K562 (cell line): ENCODE measurements at regions not wholly inside any gene's neighbourhood (a gene's known extent, or its start where the extent isn't known, plus 50 kb on each side); places are given as distances from the start of the nearest gene placed in this dataset.

Experiments
- ATAC-seq: fragments of 200-7000 bp; cut with Tn5 transposase; 3 replicates; pipeline ENCODE4 v1.9.1; 2020; ENCODE audit warnings: moderate library complexity
- BruUV-seq: library from RNA; stranded (reverse); fragments of 400-500 nt; replicated peaks from 2 replicates; lab custom pipeline; 2021; lab: Mats Ljungman, UMichigan
- CTCF ChIA-PET: fragments of 300-600 bp; formaldehyde crosslinking; extraction: SDS; loops from one replicate; lab custom pipeline; 2021; ENCODE audit warnings: low intra/inter-chr PET ratio; lab: Yijun Ruan, JAX
- POLR2A ChIA-PET: fragments of 300-600, 350-650 bp; sonication (Branson Sonifier 250); formaldehyde crosslinking; extraction: SDS; loops from one replicate; lab custom pipeline; 2021; ENCODE audit warnings: antibody characterized with exemption, inconsistent platforms; lab: Yijun Ruan, JAX
- DNase-seq, 4 experiments: peaks; one replicate each; pipeline versions ENCODE4 v3.0.0 to v3.0.0-alpha.2; 2011 to 2018; ENCODE audit warnings: low spot score in 3 of 4, mixed read lengths in 3 of 4; ENCODE audit errors: extremely low read depth in 1 of 4
- FAIRE-seq: peaks from 2 replicates; lab custom pipeline; 2011; peaks lifted over from hg19 to GRCh38; lab: Jason Lieb, UNC
- H2AFZ ChIP-seq: 2 replicates; pipeline ENCODE4 v1.6.0; 2011; ENCODE audit warnings: low read depth, low read length, control low read depth, inconsistent platforms
- H3K27ac ChIP-seq: fragments of 200-600 bp; 3 replicates; pipeline ENCODE4 v1.8.0; 2011; ENCODE audit warnings: low read depth, mild to moderate bottlenecking, control low read depth, inconsistent platforms, low read length, moderate library complexity, mixed read lengths; ENCODE audit errors: extremely low read depth
- H3K27me3 ChIP-seq, 2 experiments: fragments of 300-600 bp in 1 of 2; 2 replicates in 1 of 2; 3 replicates in 1 of 2; pipeline versions ENCODE4 v1.6.0 to v1.8.0; 2011; ENCODE audit warnings: inconsistent platforms in 2 of 2, low read length in 2 of 2, mild to moderate bottlenecking in 1 of 2, mixed read lengths in 1 of 2, moderate library complexity in 1 of 2; ENCODE audit not compliant: control insufficient read depth in 2 of 2, insufficient read depth in 2 of 2
- H3K36me3 ChIP-seq: fragments of 300-600 bp; 3 replicates; pipeline ENCODE4 v1.8.0; 2011; ENCODE audit warnings: mild to moderate bottlenecking, low read length, inconsistent platforms; ENCODE audit not compliant: control insufficient read depth, insufficient read depth
- H3K4me1 ChIP-seq, 2 experiments: fragments of 200-600 bp in 1 of 2; replicated peaks in 1 of 2; 2 replicates in 1 of 2; 3 replicates in 1 of 2; pipeline versions ENCODE4 v1.5.1 to v1.8.0; 2011; ENCODE audit warnings: inconsistent platforms in 2 of 2, low read length in 2 of 2, mild to moderate bottlenecking in 1 of 2, mixed read lengths in 1 of 2, moderate library complexity in 1 of 2; ENCODE audit not compliant: control insufficient read depth in 2 of 2, insufficient read depth in 2 of 2
- H3K4me2 ChIP-seq: 2 replicates; pipeline ENCODE4 v1.6.1; 2011; ENCODE audit warnings: low read length, control low read depth, inconsistent platforms, mixed read lengths; ENCODE audit not compliant: insufficient read depth
- H3K4me3 ChIP-seq: fragments of 200-600 bp; sonication (generic), shearing (Covaris generic); 2 replicates; pipeline ENCODE4 v1.5.1; 2016; ENCODE audit warnings: control low read depth, inconsistent platforms
- H3K79me2 ChIP-seq: fragments of 200-600 bp; 3 replicates; pipeline ENCODE4 v1.8.0; 2011; ENCODE audit warnings: low read length, inconsistent platforms; ENCODE audit not compliant: control insufficient read depth, insufficient read depth
- H3K9ac ChIP-seq, 2 experiments: 2 replicates each; pipeline versions ENCODE4 v1.6.0 to v1.6.1; 2011; ENCODE audit warnings: low read depth in 2 of 2, low read length in 2 of 2, control low read depth in 1 of 2, inconsistent platforms in 1 of 2, mild to moderate bottlenecking in 1 of 2, mixed read lengths in 1 of 2; ENCODE audit not compliant: insufficient read depth in 1 of 2
- H3K9me1 ChIP-seq: one replicate; pipeline ENCODE4 v1.6.0; 2011; ENCODE audit warnings: inconsistent platforms, mild to moderate bottlenecking, low read length, moderate library complexity; ENCODE audit not compliant: control insufficient read depth, insufficient read depth
- H3K9me3 ChIP-seq: replicated peaks from 2 replicates; pipeline ENCODE4 v1.5.1; 2011; ENCODE audit warnings: low read depth, low read length, inconsistent platforms; ENCODE audit not compliant: control insufficient read depth, insufficient read depth
- H4K20me1 ChIP-seq: replicated peaks from 2 replicates; pipeline ENCODE4 v1.6.1; 2011; ENCODE audit warnings: low read length, inconsistent platforms, mixed read lengths; ENCODE audit not compliant: control insufficient read depth, insufficient read depth
- C11orf30 ChIP-seq: fragments of 450-650 bp; IDR thresholded peaks from 2 replicates; pipeline ENCODE4 v1.6.1; 2016; ENCODE audit warnings: low read depth, mild to moderate bottlenecking
- COPS2 ChIP-seq: fragments of 450-650 bp; conservative IDR thresholded peaks from 2 replicates; pipeline ENCODE4 v1.6.1; 2016; ENCODE audit warnings: mild to moderate bottlenecking, moderate library complexity
- DMBX1 ChIP-seq: fragments of 250-450 bp; sonication (Bioruptor Pico); IDR thresholded peaks from 2 replicates; pipeline ENCODE4 v1.8.0; 2022; ENCODE audit warnings: inconsistent platforms, mild to moderate bottlenecking, moderate library complexity, borderline replicate concordance
- FOXJ2 ChIP-seq: fragments of 200-800 bp; sonication (Bioruptor generic); IDR thresholded peaks from 2 replicates; pipeline ENCODE4 v1.6.1; 2016; ENCODE audit warnings: missing genetic modification characterization, missing compliant biosample characterization
- MAFF ChIP-seq: IDR thresholded peaks from 2 replicates; pipeline ENCODE4 v1.6.1; 2012; ENCODE audit warnings: low read length, improper control_type of control experiment
- MAFG ChIP-seq: fragments of 450-650 bp; conservative IDR thresholded peaks from 2 replicates; pipeline ENCODE4 v1.6.1; 2016; ENCODE audit warnings: missing genetic modification characterization, missing compliant biosample characterization
- MAFK ChIP-seq: IDR thresholded peaks from 2 replicates; pipeline ENCODE4 v1.6.1; 2011; ENCODE audit warnings: low read length, improper control_type of control experiment
- MBD2 ChIP-seq: sonication (generic); IDR thresholded peaks from 2 replicates; pipeline ENCODE4 v1.6.1; 2016; ENCODE audit warnings: low read depth, borderline replicate concordance
- MIER1 ChIP-seq: fragments of 450-650 bp; IDR thresholded peaks from 2 replicates; pipeline ENCODE4 v1.6.1; 2016; ENCODE audit warnings: antibody characterized with exemption, mild to moderate bottlenecking, low read depth
- OTX1 ChIP-seq: fragments of 450-650 bp; formaldehyde crosslinking; IDR thresholded peaks from 2 replicates; pipeline ENCODE4 v1.4.0; 2022; ENCODE audit warnings: mild to moderate bottlenecking
- RUNX1 ChIP-seq: sonication (generic); IDR thresholded peaks from 2 replicates; pipeline ENCODE4 v1.6.1; 2016; ENCODE audit warnings: antibody characterized with exemption, low read depth
- SRF ChIP-seq, 2 experiments: fragments of 250-450, 450-650 bp in 1 of 2; sonication (Bioruptor Pico) in 1 of 2; sonication (generic) in 1 of 2; formaldehyde crosslinking; IDR thresholded peaks; 2 replicates each; pipeline versions ENCODE4 v1.5.0 to v1.5.1; 2020 to 2022; ENCODE audit warnings: mild to moderate bottlenecking in 1 of 2, missing genetic modification reagents in 1 of 2
- TARDBP ChIP-seq: fragments of 450-650 bp; IDR thresholded peaks from 2 replicates; pipeline ENCODE4 v1.6.1; 2016
- ZNF316 ChIP-seq: fragments of 450-650 bp; IDR thresholded peaks from 2 replicates; pipeline ENCODE4 v1.6.1; 2016
- WGBS: fragments of 100-300 bp; shearing (Covaris generic); methylation state at CpG from one replicate; pipeline ENCODE4 v1.1.6; 2016; ENCODE audit warnings: low coverage, mixed read lengths; ENCODE audit not compliant: insufficient coverage; ENCODE audit errors: missing lambda C conversion rate; 5-methylcytosine and 5-hydroxymethylcytosine counted together
- in situ Hi-C: fragments of 300-500 bp; cut with MboI; formaldehyde crosslinking; loops from 4 replicates; pipeline ENCODE4 v1.15.0; 2018; ENCODE audit warnings: inconsistent platforms, mixed read lengths
- intact Hi-C: fragments of 100-400 bp; cut with micrococcal nuclease; formaldehyde crosslinking; loops from 2 replicates; pipeline ENCODE4 v1.14.2; 2022
- TF ChIP-seq, protein P1 (sequence below): fragments of 450-650 bp; formaldehyde crosslinking; IDR thresholded peaks from 2 replicates; pipeline ENCODE4 v1.4.0; 2020; ENCODE audit warnings: mild to moderate bottlenecking, moderate library complexity

DNA sequence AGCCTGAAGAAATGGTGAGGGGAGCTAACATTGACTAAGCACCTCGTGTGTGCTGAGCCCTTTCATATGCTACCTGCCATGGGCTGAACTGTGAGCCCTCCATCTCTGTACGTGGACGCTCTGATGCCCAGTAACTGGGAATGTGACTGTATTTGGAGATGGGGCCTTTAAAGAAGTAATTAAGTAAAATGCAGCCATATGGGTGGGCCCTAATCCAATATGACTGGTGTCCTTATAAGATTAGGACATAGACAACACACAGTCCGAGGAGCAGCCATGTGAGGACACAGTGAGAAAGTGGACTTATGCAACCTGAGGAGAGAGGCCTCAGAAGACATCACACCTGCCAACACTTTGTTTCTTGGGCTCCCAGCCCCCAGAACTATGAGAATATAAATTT lies 92.7 kb upstream of the ATP1B1 start:
- no TSS peak for BruUV-seq
- FAIRE-seq (no peak), DNase-seq (no peak), ATAC-seq (no peak)
- H3K79me2 ChIP-seq, result no peaks in the 10 kb centered on the region
- H4K20me1 ChIP-seq, result no peaks in the 10 kb centered on the region
- H3K4me2 ChIP-seq, result no peak overlapping the region
- in situ Hi-C loops, result no loop called here
- intact Hi-C loops, result no loop called here
- no peaks in the 10 kb centered on the region for H3K36me3 ChIP-seq
- CTCF ChIA-PET, result no interaction called here
- no peak overlapping the region for H3K4me3 ChIP-seq
- POLR2A ChIA-PET, result no interaction called here
- H3K9me3 ChIP-seq, result no peaks in the 10 kb centered on the region
- TF ChIP-seq TARDBP, result no peak
- TF ChIP-seq RUNX1, result no peak
- no peak for TF ChIP-seq MBD2
- TF ChIP-seq, protein P1, sequence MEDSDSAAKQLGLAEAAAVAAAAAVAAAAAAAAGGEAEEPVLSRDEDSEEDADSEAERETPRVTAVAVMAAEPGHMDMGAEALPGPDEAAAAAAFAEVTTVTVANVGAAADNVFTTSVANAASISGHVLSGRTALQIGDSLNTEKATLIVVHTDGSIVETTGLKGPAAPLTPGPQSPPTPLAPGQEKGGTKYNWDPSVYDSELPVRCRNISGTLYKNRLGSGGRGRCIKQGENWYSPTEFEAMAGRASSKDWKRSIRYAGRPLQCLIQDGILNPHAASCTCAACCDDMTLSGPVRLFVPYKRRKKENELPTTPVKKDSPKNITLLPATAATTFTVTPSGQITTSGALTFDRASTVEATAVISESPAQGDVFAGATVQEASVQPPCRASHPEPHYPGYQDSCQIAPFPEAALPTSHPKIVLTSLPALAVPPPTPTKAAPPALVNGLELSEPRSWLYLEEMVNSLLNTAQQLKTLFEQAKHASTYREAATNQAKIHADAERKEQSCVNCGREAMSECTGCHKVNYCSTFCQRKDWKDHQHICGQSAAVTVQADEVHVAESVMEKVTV, result no peak
- H3K9ac ChIP-seq, result no peak overlapping the region
- no peak overlapping the region for H2AFZ ChIP-seq
- H3K27me3 ChIP-seq, result no peaks in the 10 kb centered on the region
- no peaks in the 10 kb centered on the region for H3K9me1 ChIP-seq
- no peak overlapping the region for H3K27ac ChIP-seq
- no peaks in the 10 kb centered on the region for H3K4me1 ChIP-seq
- 1% methylated on average over 4 of the region's 4 CpGs for WGBS

DNA sequence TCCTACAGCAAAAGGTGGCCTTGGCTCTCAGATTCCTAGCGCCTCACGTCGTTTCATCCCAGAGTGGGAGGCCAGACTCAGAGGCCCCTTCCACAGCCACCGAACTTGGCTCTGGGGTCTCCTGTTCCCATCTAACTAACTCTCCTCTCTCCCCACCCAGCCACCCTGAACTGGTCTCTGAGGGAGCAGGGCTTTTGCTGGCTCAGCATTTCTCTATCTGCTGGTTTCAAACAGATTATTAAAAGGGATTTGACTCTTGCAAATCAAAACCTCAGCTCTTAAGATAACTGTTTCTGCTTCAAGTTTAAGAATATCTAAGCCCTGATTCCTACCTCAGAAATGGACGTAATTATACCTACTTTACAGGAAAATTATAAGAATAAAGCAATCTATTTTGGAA lies 91.0 kb upstream of the ATP1B1 start:
- CTCF ChIA-PET, result no interaction called here
- no peak for FAIRE-seq
- no peaks in the 10 kb centered on the region for H3K36me3 ChIP-seq
- intact Hi-C loops, result no loop called here
- no TSS peak for BruUV-seq
- TF ChIP-seq OTX1 (CRISPR knock-in tag) (no peak), COPS2 (no peak), DMBX1 (no peak), MAFK (peak; percentile 92), ZNF316 (peak; percentile 89), SRF (CRISPR knock-in tag; IDR thresholded peaks at IDR 0.05) (no peak), MAFG (tag) (peak; percentile 90), C11orf30 (peak; percentile 85), MAFF (peak; percentile 90), MIER1 (no peak), FOXJ2 (tag) (no peak)
- TF ChIP-seq, all 486 proteins: peak for 5
- Histone ChIP-seq H3K27me3 (no peaks in the 10 kb centered on the region), H3K79me2 (no peaks in the 10 kb centered on the region), H3K4me3 (no peak overlapping the region), H3K4me1 (no peaks in the 10 kb centered on the region), H3K9ac (no peak overlapping the region), H2AFZ (no peak overlapping the region), H3K27ac (no peak overlapping the region), H3K4me2 (no peak overlapping the region), H4K20me1 (no peaks in the 10 kb centered on the region), H3K9me1 (no peaks in the 10 kb centered on the region), H3K9me3 (no peaks in the 10 kb centered on the region)
- no peak for ATAC-seq
- no peak for DNase-seq
- POLR2A ChIA-PET, result no interaction called here
- in situ Hi-C loops, result no loop called here
- WGBS, result 0% methylated on average over 5 of the region's 5 CpGs
